ENCODE measurements at regions not wholly inside any gene's neighbourhood (a gene's known extent, or its start where the extent isn't known, plus 50 kb on each side); places are given as distances from the start of the nearest gene placed in this dataset.

DNA sequence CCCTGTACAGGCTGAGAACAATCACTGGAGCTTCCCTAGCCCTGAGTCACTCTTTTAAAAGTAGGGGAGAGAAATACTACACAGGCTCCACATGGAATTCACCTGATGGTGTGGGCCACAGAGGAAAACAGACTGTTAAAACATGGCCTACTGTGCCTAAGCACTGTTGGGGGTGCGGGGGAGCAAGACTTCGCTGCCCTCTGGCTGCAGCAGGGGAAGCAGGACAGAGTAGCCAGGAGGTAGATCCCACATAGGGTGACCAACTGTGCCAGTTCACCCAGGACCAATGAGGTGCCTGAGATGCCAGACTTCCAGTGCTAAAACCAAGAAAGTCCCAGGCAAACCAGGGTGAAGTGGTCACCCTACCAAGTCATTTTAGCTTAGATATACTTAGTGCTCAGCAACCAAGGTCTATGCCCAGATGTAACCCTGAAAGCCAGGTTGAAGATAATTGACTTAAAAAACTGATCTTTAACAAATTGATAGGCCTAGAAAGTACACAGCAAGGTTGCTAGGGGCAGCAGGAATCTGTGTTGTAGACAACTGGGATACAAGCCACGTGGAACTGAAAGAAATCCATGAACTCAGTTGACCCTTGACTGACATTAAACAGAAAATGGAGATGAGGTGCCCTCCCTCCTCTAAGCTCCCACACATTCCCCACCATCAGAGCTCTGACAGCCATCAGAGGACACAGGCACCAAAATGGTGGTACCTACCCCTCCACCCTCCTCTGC lies 344.2 kb upstream of the PPP2R3A start:
- TF ChIP-seq, protein P1, sequence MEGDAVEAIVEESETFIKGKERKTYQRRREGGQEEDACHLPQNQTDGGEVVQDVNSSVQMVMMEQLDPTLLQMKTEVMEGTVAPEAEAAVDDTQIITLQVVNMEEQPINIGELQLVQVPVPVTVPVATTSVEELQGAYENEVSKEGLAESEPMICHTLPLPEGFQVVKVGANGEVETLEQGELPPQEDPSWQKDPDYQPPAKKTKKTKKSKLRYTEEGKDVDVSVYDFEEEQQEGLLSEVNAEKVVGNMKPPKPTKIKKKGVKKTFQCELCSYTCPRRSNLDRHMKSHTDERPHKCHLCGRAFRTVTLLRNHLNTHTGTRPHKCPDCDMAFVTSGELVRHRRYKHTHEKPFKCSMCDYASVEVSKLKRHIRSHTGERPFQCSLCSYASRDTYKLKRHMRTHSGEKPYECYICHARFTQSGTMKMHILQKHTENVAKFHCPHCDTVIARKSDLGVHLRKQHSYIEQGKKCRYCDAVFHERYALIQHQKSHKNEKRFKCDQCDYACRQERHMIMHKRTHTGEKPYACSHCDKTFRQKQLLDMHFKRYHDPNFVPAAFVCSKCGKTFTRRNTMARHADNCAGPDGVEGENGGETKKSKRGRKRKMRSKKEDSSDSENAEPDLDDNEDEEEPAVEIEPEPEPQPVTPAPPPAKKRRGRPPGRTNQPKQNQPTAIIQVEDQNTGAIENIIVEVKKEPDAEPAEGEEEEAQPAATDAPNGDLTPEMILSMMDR (IDR thresholded peaks at IDR 0.05) = no peak
- ATAC-seq (ENCODE audit: low FRiP score) (no peak), DNase-seq (ENCODE audit: low spot score) (no peak)

DNA sequence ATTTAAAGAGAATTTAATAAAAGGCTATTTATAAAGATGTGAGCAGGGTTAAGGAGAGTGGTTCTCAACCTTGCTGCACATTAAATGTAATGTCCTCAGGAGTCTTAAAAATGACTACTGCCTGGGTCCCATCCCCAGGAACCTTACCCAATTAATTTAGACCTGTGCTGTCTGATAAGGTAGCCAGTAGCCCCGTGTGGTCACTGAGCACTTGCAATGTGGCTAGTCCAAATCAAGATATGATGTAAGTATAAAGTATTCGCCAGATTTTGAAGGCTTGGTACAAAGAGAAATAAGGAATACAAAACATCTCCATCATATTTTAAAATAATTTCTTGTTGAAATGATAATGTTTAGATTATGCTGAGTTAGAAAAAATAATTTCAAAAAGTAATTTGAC lies 343.3 kb upstream of the PPP2R3A start:
- DNase-seq (ENCODE audit: low spot score) = no peak
- TF ChIP-seq, protein P1 (IDR thresholded peaks at IDR 0.05) = no peak
- no peak for ATAC-seq (ENCODE audit: low FRiP score)

DNA sequence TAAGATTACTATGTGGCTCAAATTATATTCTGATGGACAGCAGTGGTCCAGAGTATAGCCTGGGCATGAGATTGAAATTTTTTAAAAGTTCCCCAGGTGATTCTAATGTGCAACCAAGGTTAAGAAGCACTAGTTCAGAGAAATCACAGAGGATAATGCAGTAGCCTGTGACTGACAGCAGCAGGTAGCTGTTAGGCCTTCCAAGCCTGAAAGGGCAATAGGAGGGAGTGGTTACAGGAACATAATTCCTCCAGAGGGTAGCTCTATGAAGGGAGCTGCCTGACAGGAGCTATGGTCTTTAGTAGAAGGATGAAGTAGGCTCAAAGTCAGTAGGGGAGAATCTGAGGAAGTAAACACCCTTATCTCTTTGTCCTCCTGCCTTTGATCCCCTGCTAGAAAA lies 342.9 kb upstream of the PPP2R3A start:
- ATAC-seq (ENCODE audit: low FRiP score) = no peak
- TF ChIP-seq, protein P1 (IDR thresholded peaks at IDR 0.05) = no peak
- DNase-seq (ENCODE audit: low spot score) = no peak

DNA sequence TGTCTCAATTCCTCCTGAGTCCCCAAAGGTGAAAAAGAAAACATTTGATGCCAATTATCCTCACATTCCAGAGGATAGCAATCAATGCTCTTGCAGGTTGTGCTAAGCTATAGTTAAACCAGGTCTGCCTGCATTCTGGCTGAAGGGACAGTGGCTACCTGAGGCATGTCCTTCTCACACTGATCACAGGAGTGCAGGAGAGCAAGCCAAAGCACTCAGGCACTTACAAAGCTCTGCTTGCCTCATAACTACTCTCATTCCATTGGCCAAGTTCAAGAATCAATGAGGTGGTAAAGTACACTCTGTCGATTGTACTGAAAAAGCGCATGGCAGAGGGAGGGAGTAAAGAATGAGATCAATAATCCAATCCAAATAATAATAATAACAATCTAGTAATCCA lies 342.0 kb upstream of the PPP2R3A start:
- DNase-seq (ENCODE audit: low spot score) (no peak), ATAC-seq (ENCODE audit: low FRiP score) (no peak)
- TF ChIP-seq, protein P1 (IDR thresholded peaks at IDR 0.05) = no peak

DNA sequence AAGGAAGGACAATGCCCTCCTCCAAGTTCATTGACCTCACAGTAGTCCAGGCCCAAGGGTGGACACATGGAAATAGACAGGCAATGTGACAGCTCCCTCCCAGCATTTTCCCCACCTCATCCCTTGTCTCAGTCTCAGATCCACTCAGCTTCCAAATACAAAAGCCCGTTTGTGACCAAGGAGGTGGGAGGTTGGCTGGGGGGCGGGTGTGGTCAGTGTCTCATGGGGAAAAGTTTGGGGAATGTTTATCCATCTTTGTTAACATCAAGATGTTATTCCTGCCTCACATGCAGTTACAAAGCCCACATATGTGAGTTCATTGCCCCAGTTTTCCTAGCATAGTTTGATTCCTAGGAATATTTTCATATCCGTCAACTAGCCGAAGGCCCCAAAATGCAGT lies 338.5 kb upstream of the PPP2R3A start:
- TF ChIP-seq, protein P1 (IDR thresholded peaks at IDR 0.05) = no peak
- DNase-seq (ENCODE audit: low spot score) (no peak), ATAC-seq (ENCODE audit: low FRiP score) (no peak)

DNA sequence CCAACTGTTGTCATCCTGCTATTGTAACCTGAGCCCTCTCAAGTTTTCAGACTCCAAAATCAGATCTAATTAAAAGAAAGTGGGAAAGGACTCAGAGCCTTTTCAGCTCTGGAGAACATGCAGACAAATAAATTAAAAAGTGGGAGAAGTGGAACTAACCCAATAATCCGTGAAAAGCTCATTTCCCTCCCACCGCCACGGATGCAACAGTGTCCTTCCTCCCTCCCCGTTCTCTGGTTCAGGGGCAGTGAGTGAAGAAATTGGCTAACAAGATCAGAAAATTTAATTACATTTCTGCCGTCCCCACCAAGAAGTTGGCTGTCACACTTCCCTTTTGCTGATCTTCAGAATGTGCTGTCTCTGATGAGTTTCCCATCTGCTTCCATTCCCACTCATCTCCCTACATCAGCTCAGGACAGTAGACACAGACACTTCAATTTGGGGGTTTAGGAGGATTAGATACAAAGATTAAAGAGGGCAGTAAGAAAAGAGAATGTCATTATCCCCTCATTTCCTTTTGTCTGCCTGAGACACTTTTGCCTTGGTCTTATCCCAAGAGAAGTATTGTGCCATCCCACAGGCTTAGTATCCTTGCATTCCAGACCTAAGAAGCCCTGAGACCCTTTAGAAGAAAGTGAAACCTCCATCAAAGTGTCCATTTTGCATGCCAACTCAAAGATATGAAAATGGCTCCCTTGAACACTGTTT lies 335.7 kb upstream of the PPP2R3A start:
- TF ChIP-seq, protein P1 (IDR thresholded peaks at IDR 0.05) = no peak
- ATAC-seq (ENCODE audit: low FRiP score) (no peak), DNase-seq (ENCODE audit: low spot score) (no peak)

All from omental fat pad (tissue), 3 donors.